ENCODE measurements at regions not wholly inside any gene's neighbourhood (a gene's known extent, or its start where the extent isn't known, plus 50 kb on each side); places are given as distances from the start of the nearest gene placed in this dataset.

DNA sequence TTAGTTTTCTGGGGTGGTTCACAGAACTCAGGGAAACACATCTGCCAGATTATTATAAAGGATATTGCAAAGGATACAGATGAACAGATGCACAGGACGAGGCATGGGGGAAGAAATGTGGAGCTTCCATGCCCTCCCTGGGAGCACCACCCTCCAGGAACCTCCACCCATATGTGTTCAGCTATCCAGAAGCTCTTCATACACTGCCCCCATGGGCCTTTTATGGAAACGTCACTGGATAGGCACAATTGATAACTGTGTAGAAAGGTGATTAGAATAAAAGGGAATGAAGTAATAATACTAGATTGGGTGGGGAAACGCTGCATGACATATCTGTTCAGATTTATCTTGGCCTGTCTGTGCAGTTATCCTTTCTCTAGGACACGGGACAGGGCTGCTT lies 357.9 kb downstream of the HS3ST1 start:
- DNase-seq (ENCODE audit: low read depth, low spot score): no peak
- no peak overlapping the region for H3K4me3 ChIP-seq (replicated peaks in 1 of 2; ENCODE audit: low read depth in 1 of 2, low read length in 2 of 2)
- BruUV-seq (replicated peaks): no TSS peak
- intact Hi-C loops (cut with micrococcal nuclease): no loop called here
- no peaks in the 10 kb centered on the region for H3K9me3 ChIP-seq (ENCODE audit: control insufficient read depth in 1 of 2, insufficient read depth in 1 of 2, low read depth in 1 of 2, low read length in 2 of 2)
- POLR2A ChIA-PET: no interaction called here
- H4K20me1 ChIP-seq (ENCODE audit: insufficient read depth): no peaks in the 10 kb centered on the region
- H3K79me2 ChIP-seq (ENCODE audit: insufficient read depth, low read length): no peaks in the 10 kb centered on the region
- H3K27ac ChIP-seq (ENCODE audit: low read depth, low read length): no peak overlapping the region
- H3K9me2 ChIP-seq (ENCODE audit: insufficient read depth): peaks cover 3% of the 10 kb centered on the region; the same call in 1 of the 2 replicates
- TF ChIP-seq CTCF (IDR thresholded peaks at IDR 0.05 in 2 of 3, conservative IDR thresholded peaks at IDR 0.05 in 1 of 3; ENCODE audit: borderline replicate concordance in 1 of 3, insufficient read depth in 1 of 3, low read depth in 2 of 3, low read length in 2 of 3) (peak in 1 of 3 experiments; percentile 11; a peak in 1 of 6 replicates), ZNF274 (IDR thresholded peaks at IDR 0.05; ENCODE audit: low read depth, low read length) (no peak)
- no peak overlapping the region for H3K9ac ChIP-seq (ENCODE audit: low read length)
- H3K36me3 ChIP-seq (ENCODE audit: control insufficient read depth in 1 of 2, insufficient read depth in 2 of 2, low read length in 2 of 2): no peaks in the 10 kb centered on the region
- no peaks in the 10 kb centered on the region for H3K4me1 ChIP-seq (ENCODE audit: control insufficient read depth in 1 of 2, insufficient read depth in 2 of 2, low read length in 2 of 2)
- H2AFZ ChIP-seq (ENCODE audit: low read depth, low read length, poor library complexity, severe bottlenecking): no peak overlapping the region
- ATAC-seq: peak; percentile 80
- H3K27me3 ChIP-seq (ENCODE audit: insufficient read depth, low read length): no peaks in the 10 kb centered on the region
- CTCF ChIA-PET: interaction anchor here (0.6 kb wide), 1 partner anchor 18 kb away, joined by 3 read pairs; no protein-coding TSS in a partner anchor
- H3K4me2 ChIP-seq (ENCODE audit: low read length): no peak overlapping the region
- RAD21 ChIA-PET (ENCODE audit: low non-redundant PET in 1 of 2, low total read pairs in 2 of 2, uncharacterized antibody in 2 of 2, unreplicated experiment in 2 of 2): no interaction called here

- H3K4me3 ChIP-seq (replicated peaks in 1 of 2; ENCODE audit: low read depth in 1 of 2, low read length in 2 of 2): no peak overlapping the region
- no peaks in the 10 kb centered on the region for H3K9me3 ChIP-seq (ENCODE audit: control insufficient read depth in 1 of 2, insufficient read depth in 1 of 2, low read depth in 1 of 2, low read length in 2 of 2)
- no peak overlapping the region for H3K9ac ChIP-seq (ENCODE audit: low read length)
- H3K4me1 ChIP-seq (ENCODE audit: control insufficient read depth in 1 of 2, insufficient read depth in 2 of 2, low read length in 2 of 2): no peaks in the 10 kb centered on the region
- no peaks in the 10 kb centered on the region for H4K20me1 ChIP-seq (ENCODE audit: insufficient read depth)
- CTCF ChIA-PET: no interaction called here
- no peak for DNase-seq (ENCODE audit: low read depth, low spot score)
- RAD21 ChIA-PET (ENCODE audit: low non-redundant PET in 1 of 2, low total read pairs in 2 of 2, uncharacterized antibody in 2 of 2, unreplicated experiment in 2 of 2): no interaction called here
- H3K27ac ChIP-seq (ENCODE audit: low read depth, low read length): no peak overlapping the region
- ATAC-seq: no peak
- no TSS peak for BruUV-seq (replicated peaks)
- no peaks in the 10 kb centered on the region for H3K27me3 ChIP-seq (ENCODE audit: insufficient read depth, low read length)
- TF ChIP-seq ZBTB33 (IDR thresholded peaks at IDR 0.05; ENCODE audit: extremely low read depth, insufficient replicate concordance, low read length): no peak
- H3K9me2 ChIP-seq (ENCODE audit: insufficient read depth): peaks cover 3% of the 10 kb centered on the region; the same call in 1 of the 2 replicates
- no peak overlapping the region for H2AFZ ChIP-seq (ENCODE audit: low read depth, low read length, poor library complexity, severe bottlenecking)
- H3K79me2 ChIP-seq (ENCODE audit: insufficient read depth, low read length): no peaks in the 10 kb centered on the region
- H3K36me3 ChIP-seq (ENCODE audit: control insufficient read depth in 1 of 2, insufficient read depth in 2 of 2, low read length in 2 of 2): no peaks in the 10 kb centered on the region
- intact Hi-C loops (cut with micrococcal nuclease): no loop called here
- no peak overlapping the region for H3K4me2 ChIP-seq (ENCODE audit: low read length)
- POLR2A ChIA-PET: no interaction called here
These were observed 359.0 kb downstream of the HS3ST1 start for GRCh38 chr4:11069581-11070211.
